HCT116 (cell line): ENCODE measurements at regions not wholly inside any gene's neighbourhood (a gene's known extent, or its start where the extent isn't known, plus 50 kb on each side); places are given as distances from the start of the nearest gene placed in this dataset.

Experiments
- ATAC-seq: fragments of 200-7000 bp; cut with Tn5 transposase; 2 replicates; pipeline ENCODE4 v1.9.1; 2020; ENCODE audit warnings: mild to moderate bottlenecking, moderate library complexity
- BruUV-seq: library from RNA; stranded (reverse); fragments of 400-500 nt; replicated peaks from 2 replicates; lab custom pipeline; 2021; lab: Mats Ljungman, UMichigan
- CTCF ChIA-PET: fragments of 300-600 bp; sonication (Branson Sonifier 250); formaldehyde crosslinking; loops from one replicate; lab custom pipeline; 2021; ENCODE audit warnings: antibody characterized with exemption; lab: Charles Lee
- POLR2A ChIA-PET: fragments of 300-600, 350-600 bp; sonication (Branson Sonifier 250); formaldehyde crosslinking; loops from one replicate; lab custom pipeline; 2021; ENCODE audit warnings: antibody characterized with exemption; lab: Charles Lee
- RAD21 ChIA-PET, 2 experiments: fragments of 300-600 bp; sonication (Branson Sonifier 250); formaldehyde crosslinking; loops; one replicate each; lab custom pipeline; 2023; ENCODE audit warnings: low total read pairs in 2 of 2; ENCODE audit not compliant: uncharacterized antibody in 2 of 2, unreplicated experiment in 2 of 2, low non-redundant PET in 1 of 2; lab: Charles Lee
- DNase-seq: peaks from one replicate; pipeline ENCODE4 v3.0.0-alpha.2; 2010; ENCODE audit warnings: low read depth, low spot score
- H2AFZ ChIP-seq: fragments of 200-600 bp; shearing (Covaris generic), sonication (generic); 2 replicates; pipeline ENCODE4 v1.6.1; 2017; ENCODE audit warnings: low read depth, mixed run types, mixed read lengths, antibody characterized with exemption, low read length; ENCODE audit not compliant: poor library complexity, severe bottlenecking
- H3K27ac ChIP-seq: 2 replicates; pipeline ENCODE4 v1.5.1; 2012; ENCODE audit warnings: low read depth, low read length
- H3K27me3 ChIP-seq: fragments of 200-600 bp; sonication (generic); 2 replicates; pipeline ENCODE4 v1.6.1; 2016; ENCODE audit warnings: mixed run types, low read length, mixed read lengths; ENCODE audit not compliant: insufficient read depth
- H3K36me3 ChIP-seq, 2 experiments: fragments of 200-500 bp in 1 of 2; fragments of 200-600 bp in 1 of 2; sonication (Bioruptor generic) in 1 of 2; sonication (generic) in 1 of 2; 2 replicates each; pipeline versions ENCODE4 v1.5.1 to v1.6.1; 2014 to 2016; ENCODE audit warnings: low read length in 2 of 2, inconsistent platforms in 1 of 2, mixed read lengths in 1 of 2, mixed run types in 1 of 2; ENCODE audit not compliant: insufficient read depth in 2 of 2, control insufficient read depth in 1 of 2
- H3K4me1 ChIP-seq, 2 experiments: fragments of 200-600 bp in 1 of 2; sonication (generic) in 1 of 2; 2 replicates each; pipeline versions ENCODE4 v1.5.1 to v1.6.1; 2012 to 2017; ENCODE audit warnings: low read length in 2 of 2, inconsistent platforms in 1 of 2, mild to moderate bottlenecking in 1 of 2, mixed read lengths in 1 of 2, mixed run types in 1 of 2, moderate library complexity in 1 of 2; ENCODE audit not compliant: insufficient read depth in 2 of 2, control insufficient read depth in 1 of 2
- H3K4me2 ChIP-seq: fragments of 200-600 bp; sonication (generic); 2 replicates; pipeline ENCODE4 v1.6.1; 2017; ENCODE audit warnings: mixed run types, low read length, mixed read lengths
- H3K4me3 ChIP-seq, 2 experiments: fragments of 200-600 bp in 1 of 2; sonication (generic) in 1 of 2; replicated peaks in 1 of 2; 2 replicates each; pipeline ENCODE4 v1.5.1; 2011 to 2016; ENCODE audit warnings: low read length in 2 of 2, control low read depth in 1 of 2, low read depth in 1 of 2, mild to moderate bottlenecking in 1 of 2, mixed read lengths in 1 of 2, mixed run types in 1 of 2
- H3K79me2 ChIP-seq: fragments of 200-600 bp; sonication (generic); 2 replicates; pipeline ENCODE4 v1.6.1; 2017; ENCODE audit warnings: mild to moderate bottlenecking, mixed run types, low read length, moderate library complexity, mixed read lengths; ENCODE audit not compliant: insufficient read depth
- H3K9ac ChIP-seq: fragments of 200-600 bp; sonication (generic); 2 replicates; pipeline ENCODE4 v1.6.1; 2016; ENCODE audit warnings: low read length, mixed read lengths
- H3K9me2 ChIP-seq: fragments of 200-600 bp; sonication (generic), shearing (Covaris generic); 2 replicates; pipeline ENCODE4 v1.6.1; 2017; ENCODE audit warnings: mixed run types, mild to moderate bottlenecking, moderate library complexity; ENCODE audit not compliant: insufficient read depth
- H3K9me3 ChIP-seq, 2 experiments: fragments of 200-500 bp in 1 of 2; fragments of 200-600 bp in 1 of 2; sonication (Bioruptor generic) in 1 of 2; sonication (generic) in 1 of 2; 2 replicates each; pipeline ENCODE4 v1.6.1; 2014 to 2017; ENCODE audit warnings: low read length in 2 of 2, mixed read lengths in 2 of 2, inconsistent platforms in 1 of 2, low read depth in 1 of 2, mild to moderate bottlenecking in 1 of 2, mixed run types in 1 of 2, moderate library complexity in 1 of 2; ENCODE audit not compliant: control insufficient read depth in 1 of 2, insufficient read depth in 1 of 2
- H4K20me1 ChIP-seq: fragments of 200-600 bp; sonication (generic), shearing (Covaris generic); 2 replicates; pipeline ENCODE4 v1.6.1; 2017; ENCODE audit warnings: mixed run types, mild to moderate bottlenecking, moderate library complexity; ENCODE audit not compliant: insufficient read depth
- CBX3 ChIP-seq: IDR thresholded peaks from 2 replicates; pipeline ENCODE4 v1.6.1; 2012; ENCODE audit warnings: low read depth
- EGR1 ChIP-seq: IDR thresholded peaks from 2 replicates; pipeline ENCODE4 v1.6.1; 2012; ENCODE audit warnings: low read depth
- ELF1 ChIP-seq: IDR thresholded peaks from 2 replicates; pipeline ENCODE4 v1.6.1; 2012; ENCODE audit warnings: low read depth, borderline replicate concordance
- EZH2phosphoT487 ChIP-seq: fragments of 200-600 bp; IDR thresholded peaks from 2 replicates; pipeline ENCODE4 v1.6.1; 2018; ENCODE audit warnings: antibody characterized with exemption, borderline replicate concordance
- POLR2AphosphoS5 ChIP-seq: IDR thresholded peaks from 2 replicates; pipeline ENCODE4 v1.6.1; 2011; ENCODE audit warnings: mild to moderate bottlenecking, low read depth, low read length, moderate library complexity
- SRF ChIP-seq: IDR thresholded peaks from 2 replicates; pipeline ENCODE4 v1.6.1; 2012; ENCODE audit warnings: low read depth
- ZNF274 ChIP-seq: fragments of 200-500 bp; sonication (Bioruptor generic); IDR thresholded peaks from 2 replicates; pipeline ENCODE4 v1.6.1; 2014; ENCODE audit warnings: mild to moderate bottlenecking, low read depth, low read length, inconsistent platforms
- intact Hi-C: fragments of 100-400 bp; cut with micrococcal nuclease; formaldehyde crosslinking; loops from 2 replicates; pipeline ENCODE4 v1.10.0; 2022
- TF ChIP-seq, protein P1 (sequence below): IDR thresholded peaks from 2 replicates; pipeline ENCODE4 v1.6.1; 2012
- TF ChIP-seq, protein P2 (sequence below): IDR thresholded peaks from 2 replicates; pipeline ENCODE4 v1.6.1; 2011; ENCODE audit warnings: mild to moderate bottlenecking, low read length, moderate library complexity; ENCODE audit not compliant: insufficient replicate concordance; ENCODE audit errors: extremely low read depth
- TF ChIP-seq, protein P3 (sequence below), 3 experiments: fragments of 200-600 bp in 1 of 3; sonication (generic) in 1 of 3; IDR thresholded peaks in 2 of 3; conservative IDR thresholded peaks in 1 of 3; 2 replicates each; pipeline ENCODE4 v1.5.1; 2012 to 2017; ENCODE audit warnings: low read depth in 2 of 3, low read length in 2 of 3, antibody characterized with exemption in 1 of 3, borderline replicate concordance in 1 of 3, control low read depth in 1 of 3, mild to moderate bottlenecking in 1 of 3, mixed read lengths in 1 of 3, mixed run types in 1 of 3, moderate library complexity in 1 of 3; ENCODE audit not compliant: insufficient read depth in 1 of 3
- TF ChIP-seq, protein P4 (sequence below): IDR thresholded peaks from 2 replicates; pipeline ENCODE4 v1.6.1; 2012

DNA sequence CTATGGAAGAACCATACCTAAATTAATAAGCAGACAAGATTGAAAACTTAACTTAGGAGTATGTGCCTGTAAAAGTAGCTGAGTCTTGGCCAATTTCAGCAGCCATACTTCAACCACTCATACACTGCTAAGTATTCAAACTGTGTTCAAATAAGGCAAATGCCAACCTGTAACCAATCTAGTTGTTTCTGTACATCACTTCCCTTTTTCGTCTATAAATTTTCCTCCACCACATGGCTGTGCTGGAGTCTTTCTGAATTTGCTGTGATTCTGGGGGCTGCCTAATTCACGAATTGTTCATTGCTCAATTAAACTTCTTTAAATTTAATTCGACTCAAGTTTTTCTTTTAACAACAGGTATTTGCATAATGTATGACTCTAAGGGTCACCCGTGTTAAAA, 184.4 kb downstream of the PLK2 start:
- Histone ChIP-seq H2AFZ (no peak overlapping the region), H3K79me2 (no peaks in the 10 kb centered on the region), H3K9ac (no peak overlapping the region), H3K36me3 (no peaks in the 10 kb centered on the region), H3K27ac (no peak overlapping the region), H3K9me3 (no peaks in the 10 kb centered on the region), H3K9me2 (no peaks in the 10 kb centered on the region), H4K20me1 (no peaks in the 10 kb centered on the region), H3K27me3 (no peaks in the 10 kb centered on the region), H3K4me3 (no peak overlapping the region), H3K4me2 (no peak overlapping the region), H3K4me1 (no peaks in the 10 kb centered on the region)
- DNase-seq (no peak), ATAC-seq (no peak)
- CTCF ChIA-PET, result no interaction called here
- POLR2A ChIA-PET, result no interaction called here
- intact Hi-C loops, result no loop called here
- no TSS peak for BruUV-seq
- RAD21 ChIA-PET, result no interaction called here
- TF ChIP-seq, protein P1, sequence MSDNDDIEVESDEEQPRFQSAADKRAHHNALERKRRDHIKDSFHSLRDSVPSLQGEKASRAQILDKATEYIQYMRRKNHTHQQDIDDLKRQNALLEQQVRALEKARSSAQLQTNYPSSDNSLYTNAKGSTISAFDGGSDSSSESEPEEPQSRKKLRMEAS, result no peak
- TF ChIP-seq POLR2AphosphoS5 (no peak), CBX3 (no peak), SRF (no peak), ELF1 (no peak), ZNF274 (no peak), EGR1 (no peak), EZH2phosphoT487 (no peak)
- TF ChIP-seq, protein P2, sequence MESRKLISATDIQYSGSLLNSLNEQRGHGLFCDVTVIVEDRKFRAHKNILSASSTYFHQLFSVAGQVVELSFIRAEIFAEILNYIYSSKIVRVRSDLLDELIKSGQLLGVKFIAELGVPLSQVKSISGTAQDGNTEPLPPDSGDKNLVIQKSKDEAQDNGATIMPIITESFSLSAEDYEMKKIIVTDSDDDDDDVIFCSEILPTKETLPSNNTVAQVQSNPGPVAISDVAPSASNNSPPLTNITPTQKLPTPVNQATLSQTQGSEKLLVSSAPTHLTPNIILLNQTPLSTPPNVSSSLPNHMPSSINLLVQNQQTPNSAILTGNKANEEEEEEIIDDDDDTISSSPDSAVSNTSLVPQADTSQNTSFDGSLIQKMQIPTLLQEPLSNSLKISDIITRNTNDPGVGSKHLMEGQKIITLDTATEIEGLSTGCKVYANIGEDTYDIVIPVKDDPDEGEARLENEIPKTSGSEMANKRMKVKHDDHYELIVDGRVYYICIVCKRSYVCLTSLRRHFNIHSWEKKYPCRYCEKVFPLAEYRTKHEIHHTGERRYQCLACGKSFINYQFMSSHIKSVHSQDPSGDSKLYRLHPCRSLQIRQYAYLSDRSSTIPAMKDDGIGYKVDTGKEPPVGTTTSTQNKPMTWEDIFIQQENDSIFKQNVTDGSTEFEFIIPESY, result no peak
- TF ChIP-seq, protein P3, sequence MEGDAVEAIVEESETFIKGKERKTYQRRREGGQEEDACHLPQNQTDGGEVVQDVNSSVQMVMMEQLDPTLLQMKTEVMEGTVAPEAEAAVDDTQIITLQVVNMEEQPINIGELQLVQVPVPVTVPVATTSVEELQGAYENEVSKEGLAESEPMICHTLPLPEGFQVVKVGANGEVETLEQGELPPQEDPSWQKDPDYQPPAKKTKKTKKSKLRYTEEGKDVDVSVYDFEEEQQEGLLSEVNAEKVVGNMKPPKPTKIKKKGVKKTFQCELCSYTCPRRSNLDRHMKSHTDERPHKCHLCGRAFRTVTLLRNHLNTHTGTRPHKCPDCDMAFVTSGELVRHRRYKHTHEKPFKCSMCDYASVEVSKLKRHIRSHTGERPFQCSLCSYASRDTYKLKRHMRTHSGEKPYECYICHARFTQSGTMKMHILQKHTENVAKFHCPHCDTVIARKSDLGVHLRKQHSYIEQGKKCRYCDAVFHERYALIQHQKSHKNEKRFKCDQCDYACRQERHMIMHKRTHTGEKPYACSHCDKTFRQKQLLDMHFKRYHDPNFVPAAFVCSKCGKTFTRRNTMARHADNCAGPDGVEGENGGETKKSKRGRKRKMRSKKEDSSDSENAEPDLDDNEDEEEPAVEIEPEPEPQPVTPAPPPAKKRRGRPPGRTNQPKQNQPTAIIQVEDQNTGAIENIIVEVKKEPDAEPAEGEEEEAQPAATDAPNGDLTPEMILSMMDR (IDR thresholded peaks at IDR 0.05 in 2 of 3, conservative IDR thresholded peaks at IDR 0.05 in 1 of 3; ENCODE audit: borderline replicate concordance in 1 of 3, insufficient read depth in 1 of 3, low read depth in 2 of 3, low read length in 2 of 3), result no peak
- TF ChIP-seq, protein P4, sequence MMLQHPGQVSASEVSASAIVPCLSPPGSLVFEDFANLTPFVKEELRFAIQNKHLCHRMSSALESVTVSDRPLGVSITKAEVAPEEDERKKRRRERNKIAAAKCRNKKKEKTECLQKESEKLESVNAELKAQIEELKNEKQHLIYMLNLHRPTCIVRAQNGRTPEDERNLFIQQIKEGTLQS, result no peak
